Lung (tissue), 11 donors: ENCODE measurements at regions not wholly inside any gene's neighbourhood (a gene's known extent, or its start where the extent isn't known, plus 50 kb on each side); places are given as distances from the start of the nearest gene placed in this dataset.
"Not testable (repeated sequence)": the region's sequence is repeated elsewhere in the genome, so short reads cannot be mapped to it uniquely, and the experiment has no call there.

Experiments
- ATAC-seq: fragments of 200-7000 bp; cut with Tn5 transposase; one replicate; pipeline ENCODE4 v1.9.1; 2020; ENCODE audit warnings: moderate number of reproducible peaks; ENCODE audit not compliant: insufficient read depth, low FRiP score
- DNase-seq, 3 donors: peaks; one replicate each; pipeline ENCODE4 v3.0.0-alpha.2; 2013 to 2017
- H3K27ac ChIP-seq, 2 donors: one replicate each; pipeline ENCODE4 v1.5.1; 2013; ENCODE audit warnings: mild to moderate bottlenecking in 2 of 2, moderate library complexity in 2 of 2, control low read depth in 1 of 2, inconsistent platforms in 1 of 2, low read depth in 1 of 2, low read length in 1 of 2
- H3K27me3 ChIP-seq, 3 donors: one replicate each; pipeline ENCODE4 v1.5.1; 2013; ENCODE audit warnings: low read length in 2 of 3; ENCODE audit not compliant: control insufficient read depth in 3 of 3, insufficient read depth in 3 of 3
- H3K36me3 ChIP-seq, 4 donors: one replicate each; pipeline ENCODE4 v1.5.1; 2013; ENCODE audit warnings: low read length in 4 of 4, mild to moderate bottlenecking in 1 of 4, moderate library complexity in 1 of 4; ENCODE audit not compliant: control insufficient read depth in 4 of 4, insufficient read depth in 4 of 4
- H3K4me1 ChIP-seq, 5 donors: one replicate each; pipeline ENCODE4 v1.5.1; 2013; ENCODE audit warnings: low read length in 5 of 5, mild to moderate bottlenecking in 2 of 5, moderate library complexity in 1 of 5; ENCODE audit not compliant: control insufficient read depth in 5 of 5, insufficient read depth in 5 of 5
- H3K4me3 ChIP-seq: one replicate; pipeline ENCODE4 v1.5.1; 2013; ENCODE audit warnings: mild to moderate bottlenecking, control low read depth, moderate library complexity
- H3K9ac ChIP-seq, 2 donors: one replicate each; pipeline ENCODE4 v1.5.1; 2013; ENCODE audit warnings: low read length in 2 of 2, control low read depth in 1 of 2; ENCODE audit not compliant: insufficient read depth in 1 of 2
- H3K9me3 ChIP-seq, 4 donors: one replicate each; pipeline ENCODE4 v1.5.1; 2013; ENCODE audit warnings: low read length in 3 of 4, mild to moderate bottlenecking in 1 of 4, moderate library complexity in 1 of 4; ENCODE audit not compliant: control insufficient read depth in 4 of 4, insufficient read depth in 3 of 4
- WGBS, 2 donors: extraction: QIAGEN DNeasy Blood & Tissue Kit; methylation state at CpG; one replicate each; pipeline ENCODE4 v1.1.7; 2013; 5-methylcytosine and 5-hydroxymethylcytosine counted together
- TF ChIP-seq, protein P1 (sequence below): IDR thresholded peaks from 2 replicates; pipeline ENCODE4 v1.5.1; 2012; ENCODE audit warnings: mild to moderate bottlenecking; ENCODE audit errors: control extremely low read depth, extremely low read depth
- donor health status: control.
- donor health status: control.
- donor health status: Bipolar disorder and iron deficiency.
- donor health status: healthy.
- donor health status: DM: yes; HTN: yes; CAD: no.

DNA sequence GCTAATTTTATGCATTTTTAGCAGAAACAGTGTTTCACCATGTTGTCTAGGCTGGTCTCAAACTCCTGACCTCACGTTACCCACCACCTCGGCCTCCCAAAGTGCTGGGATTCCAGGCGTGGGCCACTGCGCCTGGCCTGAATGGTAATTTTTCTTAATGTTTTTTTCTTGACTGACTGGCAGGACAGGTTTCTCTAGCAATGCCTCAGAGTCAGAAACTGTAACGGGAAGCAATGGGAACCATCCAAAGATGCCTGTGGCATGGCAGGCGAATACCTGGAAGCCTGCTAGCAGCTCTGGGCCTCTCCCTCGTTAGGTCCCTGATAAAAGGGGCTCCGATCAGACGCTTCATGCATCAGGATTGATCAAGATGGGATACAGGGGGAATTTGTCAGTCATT lies 639.2 kb downstream of the NR2F1-AS1 start:
- no peak overlapping the region for H3K4me3 ChIP-seq
- DNase-seq (no peak), ATAC-seq (no peak)
- H3K27me3 ChIP-seq = no peaks in the 10 kb centered on the region
- H3K9ac ChIP-seq = no peak overlapping the region
- H3K27ac ChIP-seq = no peak overlapping the region
- H3K4me1 ChIP-seq = peaks cover 0 to 27% (median 5%) of the 10 kb centered on the region in 5 donors
- TF ChIP-seq, protein P1, sequence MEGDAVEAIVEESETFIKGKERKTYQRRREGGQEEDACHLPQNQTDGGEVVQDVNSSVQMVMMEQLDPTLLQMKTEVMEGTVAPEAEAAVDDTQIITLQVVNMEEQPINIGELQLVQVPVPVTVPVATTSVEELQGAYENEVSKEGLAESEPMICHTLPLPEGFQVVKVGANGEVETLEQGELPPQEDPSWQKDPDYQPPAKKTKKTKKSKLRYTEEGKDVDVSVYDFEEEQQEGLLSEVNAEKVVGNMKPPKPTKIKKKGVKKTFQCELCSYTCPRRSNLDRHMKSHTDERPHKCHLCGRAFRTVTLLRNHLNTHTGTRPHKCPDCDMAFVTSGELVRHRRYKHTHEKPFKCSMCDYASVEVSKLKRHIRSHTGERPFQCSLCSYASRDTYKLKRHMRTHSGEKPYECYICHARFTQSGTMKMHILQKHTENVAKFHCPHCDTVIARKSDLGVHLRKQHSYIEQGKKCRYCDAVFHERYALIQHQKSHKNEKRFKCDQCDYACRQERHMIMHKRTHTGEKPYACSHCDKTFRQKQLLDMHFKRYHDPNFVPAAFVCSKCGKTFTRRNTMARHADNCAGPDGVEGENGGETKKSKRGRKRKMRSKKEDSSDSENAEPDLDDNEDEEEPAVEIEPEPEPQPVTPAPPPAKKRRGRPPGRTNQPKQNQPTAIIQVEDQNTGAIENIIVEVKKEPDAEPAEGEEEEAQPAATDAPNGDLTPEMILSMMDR = no peak
- H3K36me3 ChIP-seq = no peaks in the 10 kb centered on the region
- WGBS, 2 donors = 85 to 90% methylated on average over 9 of the region's 9 CpGs
- peaks cover 0 to 2% (median 0%) of the 10 kb centered on the region in 4 donors for H3K9me3 ChIP-seq

DNA sequence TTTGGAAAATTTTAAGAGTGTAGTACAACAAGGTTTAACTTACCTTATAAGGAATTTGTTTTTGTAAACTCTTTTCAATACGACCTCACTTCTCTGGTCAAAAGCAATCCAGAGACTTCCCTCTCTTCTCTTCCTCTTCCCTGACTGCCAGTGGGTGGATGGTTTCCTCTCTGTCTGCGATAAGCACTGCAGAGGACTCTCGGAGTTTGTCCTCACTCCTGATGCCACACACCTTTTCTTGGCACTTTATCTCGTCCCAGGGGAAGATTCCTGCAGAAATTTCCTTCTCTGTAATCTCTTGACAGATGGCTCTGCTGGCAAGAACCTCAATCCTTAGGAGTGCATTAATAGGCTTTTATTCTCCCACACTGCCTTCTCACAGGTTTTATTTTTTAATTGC lies 641.6 kb downstream of the NR2F1-AS1 start:
- H3K27me3 ChIP-seq = no peaks in the 10 kb centered on the region
- ATAC-seq (no peak), DNase-seq (peak in 1 of 3 donors; percentile 18)
- H3K27ac ChIP-seq = no peak overlapping the region
- H3K4me1 ChIP-seq = peaks cover 0 to 10% (median 0%) of the 10 kb centered on the region in 5 donors
- TF ChIP-seq, protein P1 = no peak
- H3K9ac ChIP-seq = no peak overlapping the region
- H3K9me3 ChIP-seq = peaks cover 0 to 2% (median 0%) of the 10 kb centered on the region in 4 donors
- no peaks in the 10 kb centered on the region for H3K36me3 ChIP-seq
- H3K4me3 ChIP-seq = no peak overlapping the region
- WGBS, 2 donors = 10 to 18% methylated on average over 4 of the region's 4 CpGs

DNA sequence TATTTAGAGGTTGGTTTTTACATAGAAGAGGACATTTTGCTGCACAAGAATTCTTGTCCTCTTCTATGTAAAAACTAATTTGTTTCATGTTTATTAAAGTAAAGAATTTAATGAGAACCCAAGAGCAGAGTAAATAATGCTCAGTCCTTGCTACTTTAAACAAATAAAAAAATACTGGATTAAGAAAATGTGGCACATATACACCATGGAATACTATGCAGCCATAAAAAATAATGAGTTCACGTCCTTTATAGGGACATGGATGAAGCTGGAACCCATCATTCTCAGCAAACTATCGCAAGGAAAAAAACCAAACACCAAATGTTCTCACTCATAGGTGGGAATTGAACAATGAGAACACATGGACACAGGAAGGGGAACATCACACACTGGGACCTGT lies 643.6 kb downstream of the NR2F1-AS1 start:
- H3K27me3 ChIP-seq, H3K9me3 ChIP-seq, H3K4me3 ChIP-seq, H3K27ac ChIP-seq, ATAC-seq, H3K9ac ChIP-seq, H3K36me3 ChIP-seq, DNase-seq, H3K4me1 ChIP-seq: not testable (repeated sequence)
- 72 to 92% methylated on average over 2 of the region's 2 CpGs for WGBS, 2 donors

GRCh38 chr5:92930057-92930456 lies 651.0 kb downstream of the NR2F1-AS1 start:
- H3K9ac ChIP-seq = no peak overlapping the region
- H3K4me1 ChIP-seq = peaks cover 0 to 9% (median 0%) of the 10 kb centered on the region in 5 donors
- 85% methylated on average over 3 of the region's 3 CpGs for WGBS, 2 donors
- TF ChIP-seq, protein P1 = no peak
- no peak overlapping the region for H3K4me3 ChIP-seq
- ATAC-seq (no peak), DNase-seq (no peak)
- no peaks in the 10 kb centered on the region for H3K9me3 ChIP-seq
- no peaks in the 10 kb centered on the region for H3K27me3 ChIP-seq
- no peak overlapping the region for H3K27ac ChIP-seq
- H3K36me3 ChIP-seq = no peaks in the 10 kb centered on the region
